Activated naive CD8-positive, alpha-beta T cell treated with anti-CD3 and anti-CD28 coated beads, Interleukin-2, amount 50 U/mL, for 24 hours (primary cell): ENCODE measurements at regions not wholly inside any gene's neighbourhood (a gene's known extent, or its start where the extent isn't known, plus 50 kb on each side); places are given as distances from the start of the nearest gene placed in this dataset.

Experiments
- ATAC-seq: fragments of 150-1000 bp; cut with Tn5 transposase; one replicate; pipeline ENCODE4 v1.10.0; 2021
- DNase-seq: peaks from one replicate; pipeline ENCODE4 v3.0.0; 2021
- H3K27ac Mint-ChIP-seq: one replicate; pipeline ENCODE4 v1.8.0; 2021; ENCODE audit warnings: mild to moderate bottlenecking, mixed read lengths
- H3K27me3 Mint-ChIP-seq: one replicate; pipeline ENCODE4 v1.8.0; 2021; ENCODE audit warnings: mixed read lengths
- H3K36me3 Mint-ChIP-seq: one replicate; pipeline ENCODE4 v1.8.0; 2021; ENCODE audit warnings: low read depth, mixed read lengths
- H3K4me1 Mint-ChIP-seq: one replicate; pipeline ENCODE4 v1.8.0; 2021; ENCODE audit warnings: mixed read lengths
- H3K4me3 Mint-ChIP-seq: one replicate; pipeline ENCODE4 v1.8.0; 2021; ENCODE audit warnings: mild to moderate bottlenecking, moderate library complexity, mixed read lengths
- H3K9me3 Mint-ChIP-seq: one replicate; pipeline ENCODE4 v1.8.0; 2021; ENCODE audit warnings: mixed read lengths

DNA sequence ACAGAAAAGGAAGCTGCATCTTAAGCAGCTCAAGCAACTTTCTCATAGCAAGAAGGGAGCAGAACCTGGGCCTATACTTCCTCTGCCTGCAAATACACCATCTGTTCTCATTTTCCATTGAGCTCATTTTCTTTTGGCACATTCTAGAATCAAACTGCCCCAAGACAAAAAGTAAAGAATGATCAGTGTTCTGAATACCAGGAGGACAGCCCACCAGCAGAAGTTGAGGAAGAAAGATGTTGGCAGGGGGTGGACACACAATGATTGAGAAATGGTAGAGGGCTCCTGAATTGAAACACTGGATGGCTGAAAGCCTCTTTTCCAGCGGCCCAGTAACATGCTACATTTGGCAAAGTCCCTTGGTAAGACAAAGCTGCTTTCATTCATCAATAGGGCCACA, 171.8 kb downstream of the MED10 start:
- no peaks in the 10 kb centered on the region for H3K9me3 Mint-ChIP-seq
- DNase-seq (no peak), ATAC-seq (no peak)
- no peaks in the 10 kb centered on the region for H3K27me3 Mint-ChIP-seq
- no peak overlapping the region for H3K4me3 Mint-ChIP-seq
- H3K27ac Mint-ChIP-seq = no peak overlapping the region
- no peaks in the 10 kb centered on the region for H3K4me1 Mint-ChIP-seq
- no peaks in the 10 kb centered on the region for H3K36me3 Mint-ChIP-seq

DNA sequence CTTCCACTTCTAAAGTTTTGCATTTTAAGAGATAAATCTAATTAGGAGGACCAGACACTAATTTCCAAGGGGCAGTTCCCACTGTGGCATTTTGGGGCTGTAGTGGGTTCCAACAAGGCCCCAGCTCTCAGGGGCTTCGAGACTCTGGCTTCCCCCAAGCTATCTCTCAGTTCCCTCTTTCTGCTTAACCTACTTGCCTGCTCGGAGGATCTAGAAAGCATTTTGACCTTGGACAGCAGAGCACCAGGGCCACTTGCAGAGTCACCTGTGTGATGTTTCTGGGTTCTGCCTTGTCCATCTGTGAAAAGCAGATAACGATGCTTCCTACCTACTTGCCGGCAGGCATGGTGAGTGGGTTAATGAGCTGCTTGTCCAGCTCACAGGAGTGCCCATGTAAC, 175.4 kb downstream of the MED10 start:
- Mint-ChIP-seq H3K4me3 (no peak overlapping the region), H3K9me3 (peaks cover 5% of the 10 kb centered on the region), H3K27ac (no peak overlapping the region), H3K4me1 (no peaks in the 10 kb centered on the region), H3K27me3 (peaks cover 5% of the 10 kb centered on the region), H3K36me3 (no peaks in the 10 kb centered on the region)
- ATAC-seq (no peak), DNase-seq (no peak)

DNA sequence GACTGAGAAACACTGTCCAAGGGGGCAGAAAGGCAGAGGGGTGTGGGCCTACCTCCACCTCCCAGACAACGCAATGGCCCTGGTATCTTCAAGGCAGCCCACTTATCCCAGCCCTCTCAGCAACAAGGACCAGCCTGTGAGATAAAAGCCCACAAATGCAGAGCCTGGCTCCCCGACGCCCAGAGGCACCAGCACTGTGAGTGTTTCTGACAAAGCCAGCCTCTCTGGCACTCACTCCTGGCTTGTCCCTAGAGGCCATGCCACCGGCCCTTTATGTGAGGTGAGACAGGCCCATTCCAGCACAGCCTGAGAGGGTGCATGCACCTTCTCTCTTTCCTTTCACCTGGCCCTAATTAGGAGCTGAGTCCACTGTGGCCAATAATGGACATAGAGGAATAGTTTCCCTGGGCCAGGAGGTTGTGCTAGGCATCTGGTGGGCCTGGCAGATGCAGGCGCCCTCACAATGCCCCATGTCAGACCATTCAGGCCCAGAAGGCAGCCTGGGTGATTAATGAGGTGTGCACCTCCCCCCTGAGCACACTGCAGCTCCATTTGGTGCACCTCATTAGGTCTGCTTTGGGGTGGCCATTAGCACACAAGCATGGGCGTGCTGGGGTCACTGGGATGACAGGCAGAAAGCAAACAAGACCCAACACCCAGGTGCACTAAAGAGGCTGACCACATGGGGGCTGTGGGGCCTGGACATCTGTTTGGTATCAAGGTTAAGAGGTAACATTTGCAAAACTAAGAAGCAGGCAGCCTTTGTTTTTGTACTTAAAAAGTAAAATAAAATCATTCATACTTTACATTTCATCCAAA, 176.0 kb downstream of the MED10 start:
- DNase-seq (no peak), ATAC-seq (no peak)
- no peaks in the 10 kb centered on the region for H3K4me1 Mint-ChIP-seq
- no peaks in the 10 kb centered on the region for H3K36me3 Mint-ChIP-seq
- peaks cover 5% of the 10 kb centered on the region for H3K9me3 Mint-ChIP-seq
- H3K27me3 Mint-ChIP-seq = peaks cover 5% of the 10 kb centered on the region
- no peak overlapping the region for H3K27ac Mint-ChIP-seq
- H3K4me3 Mint-ChIP-seq = no peak overlapping the region

DNA sequence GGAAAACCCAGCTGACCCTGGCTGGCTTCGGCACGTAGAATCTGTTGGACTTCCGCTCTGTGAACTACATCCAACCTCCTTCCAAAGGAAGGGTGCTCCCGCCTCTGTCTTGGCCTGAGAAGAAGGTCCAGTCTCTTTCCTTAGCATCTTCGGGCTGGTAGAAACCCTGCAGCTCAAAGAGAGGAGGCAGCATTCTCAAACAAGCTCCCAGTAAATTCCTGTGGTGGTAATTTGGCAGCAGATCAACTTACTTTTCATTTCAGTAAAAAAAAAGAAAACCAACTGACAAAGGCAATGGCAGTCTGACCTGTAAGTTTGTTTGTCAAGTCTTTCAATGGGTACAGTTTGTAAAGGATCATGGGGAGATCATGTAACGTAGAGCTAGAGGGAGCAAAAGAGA, 176.7 kb downstream of the MED10 start:
- Mint-ChIP-seq H3K9me3 (peaks cover 5% of the 10 kb centered on the region), H3K36me3 (no peaks in the 10 kb centered on the region), H3K27me3 (peaks cover 5% of the 10 kb centered on the region), H3K4me1 (no peaks in the 10 kb centered on the region), H3K27ac (no peak overlapping the region), H3K4me3 (no peak overlapping the region)
- DNase-seq (no peak), ATAC-seq (no peak)

DNA sequence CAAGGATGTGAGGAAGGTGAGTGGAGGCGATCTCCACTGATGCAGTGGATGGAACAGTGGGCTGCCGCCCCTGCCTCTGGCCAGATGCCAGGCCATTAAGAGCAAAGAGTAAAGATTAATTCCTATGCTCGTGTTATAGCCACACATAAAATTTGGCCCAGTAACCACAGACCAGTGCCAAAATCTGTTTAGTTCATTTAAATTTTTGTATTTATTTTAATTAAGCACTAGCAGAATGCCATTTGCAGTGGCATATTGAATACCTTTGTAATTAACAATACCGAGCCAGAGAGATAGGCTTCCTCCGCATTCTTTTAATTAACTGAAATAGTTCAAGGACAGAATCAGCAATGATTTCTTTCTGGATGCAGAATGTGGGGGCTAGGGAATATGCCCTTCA, 179.8 kb downstream of the MED10 start:
- ATAC-seq = no peak
- Mint-ChIP-seq H3K27me3 (peaks cover 5% of the 10 kb centered on the region), H3K27ac (no peak overlapping the region), H3K4me3 (no peak overlapping the region), H3K4me1 (no peaks in the 10 kb centered on the region), H3K9me3 (peaks cover 5% of the 10 kb centered on the region), H3K36me3 (no peaks in the 10 kb centered on the region)
- no peak for DNase-seq

DNA sequence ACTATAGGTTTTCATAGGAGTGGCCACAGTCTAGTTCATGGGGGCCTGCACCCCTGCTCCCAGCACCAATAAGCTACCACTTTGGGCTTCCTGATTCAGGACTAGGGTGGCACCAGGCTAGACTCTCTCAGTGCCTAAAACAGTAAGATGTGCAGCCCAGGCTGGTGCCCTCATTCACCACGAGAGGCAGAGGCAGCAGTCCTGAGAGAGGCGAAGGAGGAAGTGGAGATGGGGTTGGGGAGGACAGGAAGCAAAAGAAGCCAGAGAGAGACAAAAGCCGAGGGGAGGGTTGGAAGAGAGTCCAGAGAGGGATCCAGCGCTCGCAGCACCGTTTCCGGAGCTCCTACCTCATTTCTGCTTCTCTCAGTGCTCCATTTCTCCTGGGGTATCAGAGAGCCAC, 180.9 kb downstream of the MED10 start:
- Mint-ChIP-seq H3K36me3 (no peaks in the 10 kb centered on the region), H3K9me3 (peaks cover 5% of the 10 kb centered on the region), H3K4me3 (no peak overlapping the region), H3K27ac (no peak overlapping the region), H3K4me1 (no peaks in the 10 kb centered on the region), H3K27me3 (peaks cover 5% of the 10 kb centered on the region)
- no peak for DNase-seq
- ATAC-seq = no peak

DNA sequence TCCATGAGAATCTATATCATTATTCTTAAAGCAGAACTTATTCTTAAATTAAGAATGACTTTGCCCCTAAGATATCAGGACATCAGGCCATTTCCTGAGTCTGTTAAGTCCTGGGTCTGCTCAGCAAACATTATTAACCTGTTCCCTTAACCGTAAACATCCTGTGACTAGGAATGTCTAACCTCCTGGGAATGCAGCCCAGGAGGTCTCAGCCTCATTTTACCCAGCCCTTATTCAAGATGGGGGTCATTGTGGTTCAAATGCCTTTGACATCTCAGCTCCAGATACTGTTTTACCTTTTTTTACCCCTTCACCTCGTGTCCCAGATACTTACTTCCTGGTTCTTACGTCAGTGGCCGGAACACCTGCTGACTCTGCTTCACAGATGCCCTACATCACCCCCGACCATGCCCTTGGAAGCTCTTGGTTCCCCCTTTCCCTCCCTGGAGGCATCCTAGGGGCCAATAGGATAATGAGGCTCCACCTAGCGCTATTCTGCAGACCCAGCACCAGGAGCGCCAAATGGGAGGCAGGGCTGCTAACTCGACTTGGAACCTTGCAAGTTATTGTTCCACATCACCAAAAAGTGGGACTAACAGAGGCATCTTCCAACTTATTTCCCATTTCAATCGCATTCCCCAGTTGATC, 182.5 kb downstream of the MED10 start:
- Mint-ChIP-seq H3K4me3 (no peak overlapping the region), H3K27me3 (peaks cover 5% of the 10 kb centered on the region), H3K27ac (no peak overlapping the region), H3K4me1 (no peaks in the 10 kb centered on the region), H3K9me3 (peaks cover 4% of the 10 kb centered on the region), H3K36me3 (no peaks in the 10 kb centered on the region)
- ATAC-seq = no peak
- DNase-seq = no peak

DNA sequence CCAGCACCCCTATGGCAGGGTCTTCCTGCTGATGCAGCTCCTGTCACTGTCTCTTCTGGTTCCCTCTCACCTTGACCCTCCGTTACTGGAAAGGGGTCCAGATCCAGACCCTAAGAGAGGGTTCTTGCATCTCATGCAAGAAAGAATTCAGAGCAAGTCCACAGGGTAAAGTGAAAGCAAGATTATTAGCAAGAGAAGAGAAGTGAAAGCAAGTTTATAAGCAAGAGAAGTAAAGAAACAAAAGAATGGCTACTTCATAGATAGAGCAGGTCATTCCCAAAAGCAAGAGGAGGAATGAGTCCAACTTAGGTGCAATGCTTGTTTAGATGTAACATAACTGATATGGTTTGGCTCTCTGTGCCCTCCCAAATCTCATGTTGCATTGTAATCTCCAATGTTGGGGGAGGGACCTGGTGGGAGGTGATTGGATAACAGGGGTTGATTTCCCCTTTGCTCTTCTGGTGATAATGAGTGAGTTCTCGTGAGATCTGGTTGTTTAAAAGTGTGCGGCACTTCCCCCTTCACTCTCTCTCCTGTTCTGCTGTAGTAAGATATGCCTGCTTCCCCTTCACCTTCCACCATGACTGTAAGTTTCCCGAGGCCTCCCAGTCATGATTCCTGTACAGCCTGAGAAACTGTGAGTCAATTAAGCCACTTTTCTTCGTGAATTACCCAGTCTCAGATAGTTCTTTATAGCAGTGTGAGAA, 183.3 kb downstream of the MED10 start:
- H3K4me3 Mint-ChIP-seq = no peak overlapping the region
- H3K27ac Mint-ChIP-seq = no peak overlapping the region
- no peaks in the 10 kb centered on the region for H3K36me3 Mint-ChIP-seq
- H3K4me1 Mint-ChIP-seq = no peaks in the 10 kb centered on the region
- ATAC-seq = no peak
- H3K27me3 Mint-ChIP-seq = peaks cover 4% of the 10 kb centered on the region
- DNase-seq = no peak
- no peaks in the 10 kb centered on the region for H3K9me3 Mint-ChIP-seq

DNA sequence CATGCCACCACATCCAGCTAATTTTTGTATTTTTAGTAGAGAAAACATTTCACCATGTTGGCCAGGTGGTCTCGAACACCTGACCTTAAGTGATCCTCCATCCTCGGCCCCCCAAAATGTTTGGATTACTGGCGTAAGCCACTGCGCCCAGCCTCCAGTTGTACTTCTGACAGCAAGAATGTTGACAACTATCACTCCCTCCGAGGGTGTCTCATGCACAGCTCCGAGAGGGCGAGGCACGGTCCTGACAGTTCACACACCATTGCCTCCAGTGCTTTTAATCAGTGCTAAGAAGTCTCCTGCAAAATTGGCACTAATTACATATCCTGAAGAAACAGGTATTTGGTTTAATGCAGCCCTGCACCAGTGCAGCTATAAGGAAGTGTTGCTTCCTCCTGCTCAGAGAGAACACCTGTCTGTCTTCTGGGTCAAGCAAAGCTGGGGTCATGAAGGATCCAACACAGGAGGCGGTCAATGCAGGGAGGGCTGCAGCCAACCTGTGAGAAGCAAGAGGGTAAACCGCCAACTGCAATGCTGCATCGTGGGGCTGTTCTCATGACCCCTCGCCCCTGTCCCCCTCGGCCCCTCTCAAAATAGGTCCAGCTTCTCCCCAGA, 184.0 kb downstream of the MED10 start:
- H3K9me3 Mint-ChIP-seq = no peaks in the 10 kb centered on the region

DNA sequence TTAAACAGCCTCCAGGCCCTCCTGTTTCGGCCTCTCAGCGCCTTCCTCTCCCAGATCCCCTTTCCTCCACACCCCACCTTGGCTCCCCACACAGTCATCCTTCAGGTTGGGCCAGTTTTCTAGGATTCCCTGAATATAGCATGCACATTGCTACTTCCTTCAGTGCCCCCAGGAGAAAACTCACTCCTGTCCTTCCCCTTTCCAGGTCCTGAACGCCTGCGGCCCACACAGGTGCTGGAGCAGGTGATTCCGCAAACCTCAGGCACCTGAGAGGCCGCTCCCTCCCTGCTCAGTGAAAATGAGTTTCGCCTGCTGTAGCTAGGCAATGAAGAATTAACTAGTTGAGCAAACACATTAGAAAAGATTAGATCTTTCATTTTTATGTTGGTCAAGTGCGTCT, 185.0 kb downstream of the MED10 start:
- no peak overlapping the region for H3K27ac Mint-ChIP-seq
- no peaks in the 10 kb centered on the region for H3K36me3 Mint-ChIP-seq
- ATAC-seq (no peak), DNase-seq (no peak)
- no peaks in the 10 kb centered on the region for H3K9me3 Mint-ChIP-seq
- H3K4me1 Mint-ChIP-seq = no peaks in the 10 kb centered on the region
- H3K27me3 Mint-ChIP-seq = no peaks in the 10 kb centered on the region
- H3K4me3 Mint-ChIP-seq = no peak overlapping the region

More for the DNA sequence above, 184.0 kb downstream of the MED10 start:
- no peaks in the 10 kb centered on the region for H3K27me3 Mint-ChIP-seq
- ATAC-seq (no peak), DNase-seq (no peak)
- H3K4me1 Mint-ChIP-seq = no peaks in the 10 kb centered on the region
- no peak overlapping the region for H3K27ac Mint-ChIP-seq
- no peak overlapping the region for H3K4me3 Mint-ChIP-seq
- H3K36me3 Mint-ChIP-seq = no peaks in the 10 kb centered on the region

DNA sequence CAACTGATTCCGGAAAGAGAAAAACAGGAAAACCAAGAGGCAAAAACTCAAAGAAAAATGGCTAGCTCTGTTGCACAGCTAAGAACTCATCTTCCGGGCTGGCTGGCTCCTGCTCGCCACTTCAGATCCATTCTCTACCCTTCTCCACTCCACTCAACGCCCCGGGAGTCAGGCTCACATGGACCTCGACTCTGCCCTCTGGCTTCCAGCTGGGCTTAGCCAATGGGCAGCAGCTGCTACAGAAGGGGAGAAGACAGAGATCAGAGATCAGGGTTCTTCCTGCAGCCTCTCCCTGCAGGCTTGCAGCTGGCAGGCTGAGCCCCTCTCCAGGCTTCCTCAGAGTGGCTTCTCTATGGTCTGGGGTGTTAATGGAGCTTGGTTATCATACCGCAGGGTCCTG, 187.5 kb downstream of the MED10 start:
- Mint-ChIP-seq H3K4me3 (no peak overlapping the region), H3K9me3 (no peaks in the 10 kb centered on the region), H3K27me3 (no peaks in the 10 kb centered on the region), H3K27ac (no peak overlapping the region), H3K36me3 (no peaks in the 10 kb centered on the region), H3K4me1 (no peaks in the 10 kb centered on the region)
- ATAC-seq = no peak
- DNase-seq = no peak

DNA sequence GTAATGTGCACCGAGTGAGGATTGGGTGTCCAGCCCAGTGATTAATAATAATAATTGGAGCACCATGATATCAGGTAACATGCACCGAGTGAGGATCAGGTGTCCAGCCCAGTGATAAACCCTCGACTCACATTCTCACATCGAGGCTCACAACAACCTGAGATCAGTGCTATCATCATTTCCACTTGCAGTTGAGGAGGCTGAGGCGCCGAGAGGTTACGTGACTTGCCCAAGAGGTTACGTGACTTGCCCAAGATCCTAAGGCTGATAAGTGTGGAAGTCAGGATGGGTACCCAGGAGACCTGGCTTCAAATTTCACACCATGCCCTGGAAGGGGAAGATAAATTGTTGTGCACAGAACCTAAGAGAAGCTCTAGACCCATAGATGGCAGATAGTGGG, 189.4 kb downstream of the MED10 start:
- Mint-ChIP-seq H3K36me3 (no peaks in the 10 kb centered on the region), H3K27ac (no peak overlapping the region), H3K9me3 (no peaks in the 10 kb centered on the region), H3K4me3 (no peak overlapping the region), H3K4me1 (no peaks in the 10 kb centered on the region), H3K27me3 (peaks cover 4% of the 10 kb centered on the region)
- ATAC-seq (no peak), DNase-seq (no peak)

DNA sequence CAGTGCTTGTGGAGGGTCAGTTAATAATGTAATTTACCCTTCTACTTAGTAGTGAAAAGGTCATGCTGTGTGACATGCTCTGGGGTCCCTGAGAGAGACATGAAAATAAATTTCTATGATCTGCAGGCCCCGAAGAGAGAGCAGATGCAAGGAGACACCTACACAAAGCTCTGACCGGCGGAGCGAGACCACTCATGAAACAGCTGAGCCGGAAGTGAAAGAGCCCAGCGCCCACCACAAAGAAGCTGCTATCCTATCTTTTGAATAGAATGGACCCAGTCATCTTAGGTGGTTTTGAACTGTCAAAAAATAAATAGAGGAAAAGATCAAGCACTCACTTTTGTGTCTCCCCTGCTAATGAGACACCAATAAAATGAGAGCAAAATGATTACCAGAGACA, 190.0 kb downstream of the MED10 start:
- ATAC-seq = no peak
- H3K9me3 Mint-ChIP-seq = no peaks in the 10 kb centered on the region
- H3K27me3 Mint-ChIP-seq = peaks cover 4% of the 10 kb centered on the region
- H3K4me3 Mint-ChIP-seq = no peak overlapping the region
- no peak overlapping the region for H3K27ac Mint-ChIP-seq
- H3K36me3 Mint-ChIP-seq = no peaks in the 10 kb centered on the region
- no peaks in the 10 kb centered on the region for H3K4me1 Mint-ChIP-seq
- no peak for DNase-seq

DNA sequence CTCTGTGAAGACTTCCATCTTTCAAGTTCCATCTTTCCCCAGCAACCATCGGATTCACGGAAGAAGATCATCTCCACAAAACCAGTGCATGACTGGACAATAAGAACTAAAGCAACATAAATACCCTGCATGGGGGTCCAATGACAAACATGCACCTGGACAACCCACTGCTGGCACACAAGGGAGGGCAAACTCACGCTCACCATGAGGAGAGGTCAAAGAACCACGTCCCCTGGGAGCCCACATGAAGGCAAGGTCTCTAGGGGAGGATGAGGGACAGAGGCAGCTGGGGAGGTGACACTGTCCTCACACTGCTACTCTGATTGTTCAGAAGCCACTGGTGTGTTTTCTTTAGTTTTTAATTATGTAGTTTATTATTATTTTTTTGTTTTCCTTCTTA, 190.8 kb downstream of the MED10 start:
- H3K9me3 Mint-ChIP-seq = no peaks in the 10 kb centered on the region
- H3K27me3 Mint-ChIP-seq = peaks cover 4% of the 10 kb centered on the region
- H3K4me1 Mint-ChIP-seq = no peaks in the 10 kb centered on the region
- no peak overlapping the region for H3K27ac Mint-ChIP-seq
- no peaks in the 10 kb centered on the region for H3K36me3 Mint-ChIP-seq
- no peak overlapping the region for H3K4me3 Mint-ChIP-seq
- ATAC-seq (no peak), DNase-seq (no peak)

DNA sequence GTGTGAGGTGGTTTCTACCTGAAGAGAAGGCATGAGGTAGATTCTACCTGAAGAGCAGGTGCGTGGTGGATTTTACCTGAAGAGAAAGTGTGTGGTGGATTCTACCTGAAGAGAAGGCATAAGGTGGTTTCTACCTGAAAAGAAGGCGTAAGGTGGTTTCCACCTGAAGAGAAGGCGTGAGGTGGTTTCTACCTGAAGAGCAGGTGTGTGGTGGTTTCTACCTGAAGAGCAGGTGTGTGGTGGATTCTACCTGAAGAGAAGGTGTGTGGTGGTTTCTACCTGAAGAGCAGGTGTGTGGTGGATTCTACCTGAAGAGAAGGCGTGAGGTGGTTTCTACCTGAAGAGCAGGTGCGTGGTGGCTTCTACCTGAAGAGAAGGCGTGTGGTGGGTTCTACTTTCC, 192.8 kb downstream of the MED10 start:
- ATAC-seq (no peak), DNase-seq (no peak)
- Mint-ChIP-seq H3K4me1 (no peaks in the 10 kb centered on the region), H3K4me3 (no peak overlapping the region), H3K9me3 (no peaks in the 10 kb centered on the region), H3K27me3 (peaks cover 4% of the 10 kb centered on the region), H3K27ac (no peak overlapping the region), H3K36me3 (no peaks in the 10 kb centered on the region)
